Right ventricle myocardium superior (tissue), 1 donor: ENCODE measurements at regions not wholly inside any gene's neighbourhood (a gene's known extent, or its start where the extent isn't known, plus 50 kb on each side); places are given as distances from the start of the nearest gene placed in this dataset.
"Not testable (repeated sequence)": the region's sequence is repeated elsewhere in the genome, so short reads cannot be mapped to it uniquely, and the experiment has no call there.

ENCODE experiments used
- ATAC-seq: fragments of 200-7000 bp; cut with Tn5 transposase; one replicate; pipeline ENCODE4 v1.9.1; 2020; ENCODE audit warnings: mild to moderate bottlenecking; ENCODE audit not compliant: poor library complexity
- DNase-seq: peaks from one replicate; pipeline ENCODE4 v3.0.0-alpha.2; 2020
- intact Hi-C: fragments of 100-400 bp; cut with DNase I; formaldehyde crosslinking; loops from one replicate; pipeline ENCODE4 v1.11.2; 2022
- donor health status: DM: no; HTN: yes; CAD: no; lungs with severe emphysema.

DNA sequence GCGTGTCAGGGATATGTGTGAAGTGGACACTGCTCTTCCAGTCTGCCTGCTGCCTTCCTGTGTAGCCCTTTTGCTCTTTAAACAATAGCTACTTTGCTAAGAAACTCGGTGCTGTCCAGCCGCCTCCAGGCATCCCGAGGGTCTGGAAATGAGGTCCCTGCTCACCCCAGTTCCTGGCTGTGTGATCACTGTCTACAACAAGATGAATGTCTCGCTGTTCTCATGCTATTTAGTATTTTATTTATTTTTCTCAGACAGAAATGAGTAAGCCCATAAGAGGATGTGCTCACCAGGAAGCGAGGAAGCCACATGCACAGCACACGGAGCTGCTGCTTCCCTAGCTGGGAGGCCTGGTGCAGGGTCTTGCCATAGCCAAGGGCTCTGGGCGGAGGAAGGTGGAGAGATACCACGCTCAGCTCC, 167.0 kb upstream of the PITRM1 start:
- intact Hi-C loops, result no loop called here
- no peak for DNase-seq
- no peak for ATAC-seq

DNA sequence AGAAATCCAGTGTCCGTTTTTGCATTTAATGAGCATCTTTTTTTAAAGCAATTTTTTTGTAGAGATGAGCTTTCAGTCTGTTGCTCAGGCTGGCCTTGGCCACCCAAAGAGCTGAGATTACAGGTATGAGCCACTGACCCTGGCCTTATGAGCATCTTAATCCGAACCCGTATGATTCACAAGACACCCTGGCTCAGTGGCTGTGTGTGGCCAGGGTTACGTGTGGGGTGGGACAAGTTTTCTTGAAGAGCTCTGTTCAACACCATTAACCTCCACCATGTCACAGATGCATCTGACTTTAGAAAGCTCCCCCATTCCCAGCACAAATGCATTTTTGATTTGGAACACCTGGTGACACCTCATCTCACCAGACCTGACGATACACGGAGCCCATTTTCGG, 166.5 kb upstream of the PITRM1 start:
- no peak for ATAC-seq
- intact Hi-C loops, result no loop called here

DNA sequence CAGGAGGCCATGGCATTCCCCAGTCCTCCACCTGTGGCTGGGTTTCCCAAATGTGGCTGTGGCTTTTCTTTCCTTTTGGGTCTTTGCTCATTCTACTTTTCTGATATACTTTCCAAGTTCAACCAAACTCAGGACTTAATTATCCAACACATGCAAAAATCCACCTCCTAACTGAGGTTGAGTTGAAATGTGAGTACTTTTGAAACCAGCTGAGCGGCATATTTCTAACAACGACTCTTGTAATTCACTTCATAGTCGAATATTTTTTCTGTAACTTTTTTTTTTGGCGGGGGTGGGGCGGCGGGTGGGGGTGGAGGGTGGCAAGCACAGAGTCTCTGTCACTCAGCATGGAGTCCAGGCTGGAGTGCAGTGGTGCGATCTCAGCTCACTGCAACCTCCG, 165.2 kb upstream of the PITRM1 start:
- ATAC-seq (no peak), DNase-seq (no peak)
- intact Hi-C loops, result no loop called here

More for the DNA sequence above, 166.5 kb upstream of the PITRM1 start:
- DNase-seq, result no peak

DNA sequence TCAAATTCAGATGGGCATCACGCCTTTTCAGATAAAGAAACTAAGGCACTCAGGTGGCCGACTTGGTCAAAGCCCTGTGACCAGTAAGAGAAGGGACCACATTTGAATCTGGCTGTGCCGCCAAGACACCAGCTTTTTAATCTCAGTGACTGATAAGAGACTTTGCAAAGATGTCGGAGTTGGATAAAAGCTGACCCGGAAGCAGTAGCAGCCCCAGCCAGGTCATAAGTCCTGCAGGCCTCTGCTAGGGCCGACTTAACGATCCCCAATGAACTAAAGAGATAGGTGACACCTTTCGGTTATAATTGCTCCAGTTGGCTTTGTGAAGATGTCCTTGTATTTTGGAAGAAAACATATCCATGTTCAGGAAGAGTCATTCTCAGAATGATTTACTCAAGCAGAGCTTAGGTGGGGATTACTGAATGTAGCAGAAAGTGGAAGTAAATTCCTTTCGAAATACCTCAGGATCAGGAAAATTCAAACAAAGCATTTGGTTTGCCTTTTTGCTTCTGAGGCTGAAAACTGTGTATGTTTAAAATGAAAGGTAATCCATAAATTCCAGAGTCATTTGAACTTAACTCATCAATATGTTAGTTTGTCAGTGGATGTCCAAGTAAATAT, 164.2 kb upstream of the PITRM1 start:
- no peak for ATAC-seq

DNA sequence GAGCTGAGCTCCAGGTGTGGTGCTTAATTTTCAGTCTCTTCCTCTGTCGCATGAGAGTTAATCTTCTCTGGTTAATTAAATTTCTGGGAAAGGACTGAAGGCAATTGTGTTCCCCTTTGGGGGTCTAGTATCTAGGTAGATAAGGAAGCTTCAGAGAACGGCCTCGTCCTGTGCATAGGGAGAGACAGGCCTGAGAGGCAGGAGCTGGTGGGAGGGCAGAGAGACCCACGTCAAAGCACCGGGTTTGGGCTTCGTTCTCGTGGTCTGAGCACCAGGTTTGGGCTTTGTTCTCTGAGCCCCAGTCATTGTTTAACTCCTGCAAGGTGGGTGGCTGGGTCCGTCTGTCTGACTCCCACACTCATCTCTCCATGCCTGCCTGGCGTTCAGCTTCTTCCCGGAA, 160.8 kb upstream of the PITRM1 start:
- intact Hi-C loops, result no loop called here
- no peak for DNase-seq
- ATAC-seq, result no peak

More for the DNA sequence above, 164.2 kb upstream of the PITRM1 start:
- DNase-seq, result no peak
- intact Hi-C loops, result no loop called here

DNA sequence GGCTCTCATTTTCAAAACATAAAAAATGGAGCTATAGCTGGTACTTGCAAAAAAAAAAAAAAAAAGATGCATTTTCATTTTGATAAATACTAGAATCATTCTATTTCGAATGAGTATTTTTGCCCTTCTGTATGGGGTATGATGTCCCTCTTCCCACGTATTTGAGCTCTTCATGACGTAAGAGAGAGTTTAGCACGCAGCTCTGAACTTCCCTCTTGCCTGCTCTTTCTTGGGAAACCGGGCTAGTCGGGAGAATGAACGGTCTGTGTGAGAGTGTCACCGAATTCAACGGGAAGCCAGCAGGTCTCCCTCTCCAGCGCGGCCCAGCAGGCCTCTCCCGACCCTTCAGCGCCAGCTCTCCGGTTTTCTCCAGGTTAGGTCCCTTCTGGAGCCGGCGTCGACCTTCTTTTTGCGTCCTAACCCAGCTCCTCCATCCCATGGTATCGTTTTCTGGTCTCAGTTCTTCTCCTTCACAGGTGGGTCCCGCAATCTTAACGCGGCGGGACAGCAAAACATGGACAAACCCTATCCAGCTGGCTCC, 159.2 kb upstream of the PITRM1 start:
- no peak for ATAC-seq
- DNase-seq, result no peak
- intact Hi-C loops, result no loop called here

DNA sequence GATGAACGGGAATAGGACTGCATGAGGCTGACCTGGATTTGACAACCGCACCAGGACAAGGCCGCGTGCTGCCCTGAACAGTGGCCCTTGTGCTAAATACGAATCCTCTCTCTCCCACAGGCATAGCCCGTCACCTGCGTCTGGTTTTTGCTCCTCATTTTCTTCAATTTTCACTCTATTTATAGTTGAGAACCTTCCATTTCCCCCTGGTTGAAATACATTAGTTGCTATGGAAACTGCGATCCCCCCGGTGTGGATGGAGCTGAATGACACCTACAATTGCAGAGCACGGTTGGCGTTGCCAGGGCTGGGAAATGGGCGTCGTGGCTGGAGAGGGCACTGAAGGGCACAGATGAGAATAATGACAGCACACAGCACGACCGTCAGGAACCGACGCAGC, 158.6 kb upstream of the PITRM1 start:
- no peak for DNase-seq
- ATAC-seq, result no peak
- intact Hi-C loops, result no loop called here

DNA sequence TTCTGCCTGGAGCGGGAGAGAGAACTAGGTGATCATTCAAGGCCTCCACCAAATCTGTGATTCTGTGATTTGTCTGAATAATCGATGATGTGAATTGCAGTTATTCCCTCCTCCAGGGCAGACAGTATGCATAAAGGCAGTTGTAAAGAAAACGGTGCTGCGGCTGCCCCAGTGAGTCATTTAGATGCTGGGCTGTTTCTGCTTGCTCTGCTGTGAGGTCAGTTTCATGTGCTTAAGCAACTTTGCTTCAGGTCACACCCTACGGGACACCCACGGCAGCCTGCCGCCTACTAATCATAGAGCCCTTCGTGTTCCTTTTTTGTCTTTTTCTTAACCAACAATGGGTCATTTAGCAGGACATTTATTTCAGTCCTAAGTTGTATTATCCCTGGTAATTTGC, 158.1 kb upstream of the PITRM1 start:
- DNase-seq (no peak), ATAC-seq (no peak)
- intact Hi-C loops, result no loop called here

DNA sequence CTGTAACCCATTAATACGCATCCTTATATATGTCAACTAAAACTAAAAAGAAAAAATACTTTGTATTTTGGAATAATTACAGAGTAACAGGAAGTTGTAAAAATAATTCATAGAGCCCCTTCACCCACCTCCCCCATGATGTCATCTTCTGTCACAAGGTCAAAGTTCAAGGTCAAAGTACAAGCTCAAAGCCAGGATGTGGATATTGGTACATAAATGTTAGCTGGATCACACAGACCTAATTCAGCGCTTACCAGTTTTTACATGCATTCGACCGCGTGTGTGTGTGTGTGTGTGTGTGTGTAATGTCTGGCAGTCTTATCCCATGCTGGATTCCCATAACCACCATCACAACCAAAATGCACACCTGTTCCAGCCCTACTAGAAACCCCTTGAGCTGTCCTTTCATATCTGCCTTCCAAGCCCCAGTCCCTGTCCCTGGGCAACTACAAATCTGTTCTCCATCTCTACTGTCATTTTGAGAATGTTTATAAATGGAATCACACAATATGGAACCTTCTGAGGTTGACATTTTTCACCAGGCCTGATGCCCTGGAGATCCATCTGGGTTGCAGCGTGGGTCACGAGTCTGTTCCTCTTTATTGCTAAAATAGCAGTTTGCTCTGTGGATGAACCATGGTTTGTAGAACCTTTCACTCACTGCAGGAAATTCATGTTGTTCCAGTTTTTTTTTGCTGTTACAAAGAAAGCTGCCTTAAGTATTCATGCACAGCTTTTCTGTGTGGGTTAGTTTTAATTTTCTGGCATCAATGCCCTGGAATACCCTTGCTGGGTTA, 153.6 kb upstream of the PITRM1 start:
- ATAC-seq, result no peak
- intact Hi-C loops, result no loop called here
- DNase-seq, result no peak

DNA sequence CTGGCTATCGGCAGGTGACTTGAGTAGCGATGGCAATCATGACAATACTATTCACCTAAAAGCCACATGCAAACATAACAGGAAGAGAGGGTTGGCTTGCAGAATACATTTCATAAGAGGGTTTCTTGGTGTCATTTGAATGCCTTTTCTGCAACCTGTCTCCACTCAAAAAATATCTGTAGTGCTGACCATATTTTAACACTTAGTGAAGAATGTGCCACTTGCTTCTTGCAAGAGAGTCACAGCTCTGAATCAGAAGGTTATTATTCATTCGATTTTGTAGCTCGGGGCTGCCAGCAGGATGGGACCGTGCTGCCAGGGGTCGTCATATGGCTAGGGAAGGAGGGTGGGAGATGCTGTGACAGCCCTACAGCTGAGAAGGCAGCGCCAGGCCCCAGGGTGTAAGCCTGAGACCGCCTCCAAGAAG, 152.0 kb upstream of the PITRM1 start:
- no peak for DNase-seq
- intact Hi-C loops, result no loop called here
- ATAC-seq, result no peak

DNA sequence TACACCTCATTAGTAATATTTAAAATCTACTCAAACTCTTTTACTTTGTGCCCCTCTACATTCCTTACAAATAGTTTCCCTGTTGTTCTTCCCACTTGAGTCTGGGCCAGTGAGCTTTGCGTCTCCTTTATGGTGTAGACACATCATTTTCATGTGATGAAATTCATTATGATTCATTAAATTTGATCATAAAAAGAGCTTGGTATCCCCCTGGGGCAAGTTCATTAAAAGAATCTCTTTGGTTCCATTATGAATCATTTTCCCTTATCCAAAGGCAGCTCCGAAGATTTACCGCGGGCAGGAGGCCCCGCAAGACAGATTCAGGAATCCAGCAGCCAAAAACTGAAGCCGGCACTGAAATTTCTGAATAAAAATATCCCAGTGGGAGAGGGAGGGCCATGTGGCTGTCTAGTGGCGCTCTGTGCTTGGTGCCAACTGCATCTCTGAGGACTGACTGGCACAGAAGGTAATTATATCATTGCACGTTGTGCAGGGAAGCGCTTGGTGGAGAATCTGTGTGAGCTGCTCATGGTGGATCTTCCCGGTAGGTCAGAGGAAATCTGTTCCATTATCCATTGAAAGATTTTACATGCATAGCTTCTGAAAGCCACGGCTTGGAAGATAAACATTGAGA, 151.4 kb upstream of the PITRM1 start:
- DNase-seq (no peak), ATAC-seq (peak; percentile 87)
- intact Hi-C loops, result no loop called here

DNA sequence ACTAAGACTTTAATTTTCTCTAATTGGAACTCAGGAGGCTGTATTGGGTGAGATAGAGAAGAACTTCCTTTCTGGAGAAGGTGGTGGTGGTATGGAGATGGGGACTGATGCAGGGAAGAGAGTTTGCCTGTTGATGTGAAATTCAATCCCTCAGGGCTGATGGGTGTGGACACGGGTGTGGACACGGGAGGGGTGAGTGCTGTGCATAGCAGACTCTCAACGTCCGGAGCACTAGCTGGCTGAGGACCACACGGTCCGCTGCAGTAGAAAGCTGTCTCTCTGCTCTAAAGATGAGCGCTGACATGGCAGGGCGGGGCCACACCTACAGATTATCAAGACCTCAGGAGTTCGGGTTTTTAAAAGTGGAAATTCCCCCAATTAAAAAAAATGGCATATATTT, 148.5 kb upstream of the PITRM1 start:
- DNase-seq, result no peak
- intact Hi-C loops, result no loop called here
- ATAC-seq, result no peak

DNA sequence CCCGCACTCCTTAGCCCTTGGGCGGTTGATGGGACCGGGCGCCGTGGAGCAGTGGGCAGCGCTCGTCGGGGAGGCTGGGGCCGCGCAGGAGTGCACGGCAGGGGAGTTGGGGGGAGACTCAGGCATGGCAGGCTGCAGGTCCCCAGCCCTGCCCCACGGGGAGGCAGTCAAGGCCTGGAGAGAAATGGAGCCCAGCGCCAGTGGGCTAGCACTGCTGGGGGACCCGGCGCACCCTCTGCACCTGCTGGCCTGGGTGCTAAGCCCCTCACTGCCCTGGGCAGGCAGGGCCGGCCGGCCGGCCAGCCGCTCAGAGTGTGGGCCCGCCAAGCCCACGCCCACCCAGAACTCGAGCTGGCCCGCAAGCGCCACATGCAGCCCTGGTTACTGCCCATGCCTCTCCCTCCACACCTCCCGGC, 147.2 kb upstream of the PITRM1 start:
- ATAC-seq (no peak), DNase-seq (no peak)
- intact Hi-C loops, result no loop called here

DNA sequence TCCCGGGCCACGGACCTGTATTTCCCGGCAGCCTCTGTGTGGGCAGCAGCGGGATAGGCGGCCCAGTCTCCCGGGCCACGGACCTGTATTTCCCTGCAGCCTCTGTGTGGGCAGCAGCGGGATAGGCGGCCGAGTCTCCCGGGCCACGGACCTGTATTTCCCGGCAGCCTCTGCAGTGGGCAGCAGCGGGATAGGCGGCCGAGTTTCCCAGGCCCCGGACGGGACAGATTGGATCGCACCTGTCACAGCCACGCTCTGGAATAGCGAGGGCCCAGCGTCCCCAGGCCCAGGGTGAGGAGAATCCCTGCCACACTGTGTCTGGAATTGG, 145.9 kb upstream of the PITRM1 start:
- DNase-seq, ATAC-seq, intact Hi-C loops: not testable (repeated sequence)

DNA sequence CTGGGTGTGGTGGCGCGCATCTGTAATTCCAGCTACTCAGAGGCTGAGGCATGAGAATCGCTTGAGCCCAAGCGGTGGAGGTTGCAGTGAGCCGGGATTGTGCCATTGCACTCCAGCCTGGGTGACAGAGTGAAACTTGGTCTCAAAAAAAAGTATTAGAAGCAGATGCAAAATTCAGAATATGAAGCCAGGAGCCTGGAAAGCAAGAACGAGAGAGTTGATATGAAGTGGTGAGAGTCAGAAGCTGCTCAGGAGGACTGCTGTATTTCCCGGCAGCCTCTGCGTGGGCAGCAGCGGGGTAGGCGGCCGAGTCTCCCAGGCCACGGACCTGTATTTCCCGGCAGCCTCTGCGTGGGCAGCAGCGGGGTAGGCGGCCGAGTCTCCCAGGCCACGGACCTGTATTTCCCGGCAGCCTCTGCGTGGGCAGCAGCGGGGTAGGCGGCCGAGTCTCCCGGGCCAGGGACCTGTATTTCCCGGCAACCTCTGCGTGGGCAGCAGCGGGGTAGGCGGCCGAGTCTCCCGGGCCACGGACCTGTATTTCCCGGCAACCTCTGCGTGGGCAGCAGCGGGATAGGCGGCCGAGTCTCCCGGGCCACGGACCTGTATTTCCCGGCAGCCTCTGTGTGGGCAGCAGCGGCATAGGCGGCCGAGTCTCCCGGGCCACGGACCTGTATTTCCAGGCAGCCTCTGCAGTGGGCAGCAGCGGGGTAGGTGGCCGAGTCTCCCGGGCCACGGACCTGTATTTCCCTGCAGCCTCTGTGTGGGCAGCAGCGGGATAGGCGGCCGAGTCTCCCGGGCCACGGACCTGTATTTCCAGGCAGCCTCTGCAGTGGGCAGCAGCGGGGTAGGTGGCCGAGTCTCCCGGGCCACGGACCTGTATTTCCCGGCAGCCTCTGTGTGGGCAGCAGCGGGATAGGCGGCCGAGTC, 145.2 kb upstream of the PITRM1 start:
- DNase-seq, ATAC-seq, intact Hi-C loops: not testable (repeated sequence)

DNA sequence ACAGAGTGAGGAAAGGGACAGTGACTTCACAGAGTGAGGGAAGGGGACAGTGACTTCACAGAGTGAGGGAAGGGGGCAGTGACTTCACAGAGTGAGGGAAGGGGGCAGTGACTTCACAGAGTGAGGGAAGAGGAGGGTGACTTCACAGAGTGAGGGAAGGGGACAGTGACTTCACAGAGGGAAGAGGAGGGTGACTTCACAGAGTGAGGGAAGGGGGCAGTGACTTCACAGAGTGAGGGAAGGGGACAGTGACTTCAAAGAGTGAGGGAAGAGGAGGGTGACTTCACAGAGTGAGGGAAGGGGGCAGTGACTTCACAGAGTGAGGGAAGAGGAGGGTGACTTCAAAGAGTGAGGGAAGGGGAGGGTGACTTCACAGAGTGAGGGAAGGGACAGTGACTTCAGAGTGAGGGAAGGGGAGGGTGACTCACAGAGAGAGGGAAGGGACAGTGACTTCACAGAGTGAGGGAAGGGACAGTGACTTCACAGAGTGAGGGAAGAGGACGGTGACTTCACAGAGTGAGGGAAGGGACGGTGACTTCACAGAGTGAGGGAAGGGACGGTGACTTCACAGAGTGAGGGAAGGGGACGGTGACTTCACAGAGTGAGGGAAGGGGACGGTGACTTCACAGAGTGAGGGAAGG, 142.0 kb upstream of the PITRM1 start:
- intact Hi-C loops, DNase-seq, ATAC-seq: not testable (repeated sequence)

DNA sequence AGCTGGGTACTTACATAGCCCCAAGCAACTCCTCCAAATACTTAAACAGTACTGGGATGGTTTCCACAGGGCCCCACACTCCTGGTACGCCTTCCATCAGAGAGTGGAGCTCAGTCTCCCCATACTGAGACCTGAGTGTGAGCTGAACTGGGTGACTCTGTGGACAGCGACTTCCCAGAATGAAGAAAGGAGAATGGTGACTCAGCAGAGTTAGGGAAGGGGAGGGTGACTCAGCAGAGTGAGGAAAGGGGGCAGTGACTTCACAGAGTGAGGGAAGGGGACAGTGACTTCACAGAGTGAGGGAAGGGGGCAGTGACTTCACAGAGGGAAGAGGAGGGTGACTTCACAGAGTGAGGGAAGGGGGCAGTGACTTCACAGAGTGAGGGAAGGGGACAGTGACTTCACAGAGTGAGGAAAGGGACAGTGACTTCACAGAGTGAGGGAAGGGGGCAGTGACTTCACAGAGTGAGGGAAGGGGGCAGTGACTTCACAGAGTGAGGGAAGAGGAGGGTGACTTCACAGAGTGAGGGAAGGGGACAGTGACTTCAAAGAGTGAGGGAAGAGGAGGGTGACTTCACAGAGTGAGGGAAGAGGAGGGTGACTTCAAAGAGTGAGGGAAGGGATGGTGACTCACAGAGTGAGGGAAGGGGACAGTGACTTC, 141.3 kb upstream of the PITRM1 start:
- ATAC-seq, DNase-seq, intact Hi-C loops: not testable (repeated sequence)
